ENCODE measurements at regions not wholly inside any gene's neighbourhood (a gene's known extent, or its start where the extent isn't known, plus 50 kb on each side); places are given as distances from the start of the nearest gene placed in this dataset.

DNA sequence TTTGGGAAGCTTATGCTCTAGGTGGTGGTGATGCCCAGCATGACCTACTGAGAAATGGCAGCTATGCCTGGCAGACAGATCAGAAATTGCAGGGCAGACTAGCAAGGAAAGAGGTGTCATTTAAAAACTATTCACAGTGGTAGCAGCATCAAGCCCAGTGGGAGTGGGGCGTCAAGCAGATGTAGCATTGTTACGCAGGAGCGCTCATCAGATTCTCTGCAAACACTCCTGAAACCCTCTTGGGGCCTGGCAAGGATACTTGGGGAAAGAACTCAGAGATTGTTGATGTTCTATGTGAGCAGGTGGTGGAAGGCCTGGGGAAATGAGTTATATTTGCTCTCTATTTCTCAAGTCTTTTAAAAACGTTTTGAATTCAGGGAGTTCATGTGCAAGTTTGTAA, 437.6 kb downstream of the RAPGEF2 start:
- Histone ChIP-seq H3K4me3 (ENCODE audit: low read length) (no peak overlapping the region), H2AFZ (ENCODE audit: low read length) (no peak overlapping the region), H3K4me2 (ENCODE audit: low read depth, low read length, poor library complexity, severe bottlenecking) (no peak overlapping the region), H3K27me3 (ENCODE audit: low read length) (no peaks in the 10 kb centered on the region), H3K9ac (ENCODE audit: low read length) (no peak overlapping the region), H3K27ac (ENCODE audit: low read length) (no peak overlapping the region), H4K20me1 (ENCODE audit: insufficient read depth, low read depth, low read length) (no peaks in the 10 kb centered on the region), H3K79me2 (ENCODE audit: low read length) (no peaks in the 10 kb centered on the region), H3K36me3 (ENCODE audit: insufficient read depth, low read length) (no peaks in the 10 kb centered on the region), H3K9me2 (replicated peaks; ENCODE audit: insufficient read depth, low read length) (no peaks in the 10 kb centered on the region), H3K4me1 (ENCODE audit: low read length) (no peaks in the 10 kb centered on the region), H3K9me3 (ENCODE audit: low read length) (peaks cover 13% of the 10 kb centered on the region)
- DNase-seq = no peak

DNA sequence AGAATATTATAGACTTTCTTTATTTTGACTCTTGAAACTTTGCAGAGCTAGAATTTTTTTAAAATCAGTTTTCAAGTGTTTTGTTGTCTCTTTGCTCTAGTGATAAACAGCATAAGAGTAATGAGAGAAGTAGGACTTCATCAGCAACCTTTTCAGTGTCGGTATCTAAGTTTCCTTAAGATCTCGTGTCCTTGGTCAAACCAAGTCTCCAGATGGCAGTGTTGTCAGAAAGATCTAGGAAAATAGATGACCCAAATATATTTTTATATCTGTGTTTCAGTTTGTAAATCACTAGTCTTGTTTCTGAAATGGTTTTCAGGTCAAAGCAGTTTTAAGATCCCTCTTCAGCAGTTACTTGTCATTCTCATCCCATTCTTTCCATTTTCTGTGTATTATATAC, 438.3 kb downstream of the RAPGEF2 start:
- no peak overlapping the region for H3K27ac ChIP-seq (ENCODE audit: low read length)
- H3K9me3 ChIP-seq (ENCODE audit: low read length) = peaks cover 8% of the 10 kb centered on the region
- no peaks in the 10 kb centered on the region for H3K79me2 ChIP-seq (ENCODE audit: low read length)
- H2AFZ ChIP-seq (ENCODE audit: low read length) = no peak overlapping the region
- no peak overlapping the region for H3K9ac ChIP-seq (ENCODE audit: low read length)
- no peaks in the 10 kb centered on the region for H3K4me1 ChIP-seq (ENCODE audit: low read length)
- no peak overlapping the region for H3K4me3 ChIP-seq (ENCODE audit: low read length)
- no peaks in the 10 kb centered on the region for H3K27me3 ChIP-seq (ENCODE audit: low read length)
- no peak overlapping the region for H3K4me2 ChIP-seq (ENCODE audit: low read depth, low read length, poor library complexity, severe bottlenecking)
- no peaks in the 10 kb centered on the region for H3K9me2 ChIP-seq (replicated peaks; ENCODE audit: insufficient read depth, low read length)
- no peaks in the 10 kb centered on the region for H4K20me1 ChIP-seq (ENCODE audit: insufficient read depth, low read depth, low read length)
- DNase-seq = no peak
- H3K36me3 ChIP-seq (ENCODE audit: insufficient read depth, low read length) = no peaks in the 10 kb centered on the region

DNA sequence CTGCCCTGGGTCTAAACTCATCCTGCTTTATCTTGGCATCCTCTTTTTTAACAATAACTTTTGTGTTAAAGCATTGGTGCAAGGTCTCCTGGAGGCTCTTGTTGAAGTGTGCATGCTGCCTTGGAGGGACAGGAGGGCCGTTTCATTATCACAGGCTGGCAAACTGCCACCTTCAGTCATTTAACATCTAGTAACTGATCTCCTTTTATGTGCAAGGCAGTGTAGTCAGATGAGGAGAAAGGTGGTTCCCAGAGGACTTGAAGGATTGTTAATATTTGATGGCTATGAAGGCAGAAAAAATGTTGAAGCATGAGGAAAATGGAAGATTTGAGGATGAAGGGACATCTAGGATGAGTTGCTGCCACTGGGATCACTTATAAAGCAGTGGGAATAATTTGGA, 439.4 kb downstream of the RAPGEF2 start:
- H3K9ac ChIP-seq (ENCODE audit: low read length) = no peak overlapping the region
- H3K9me2 ChIP-seq (replicated peaks; ENCODE audit: insufficient read depth, low read length) = no peaks in the 10 kb centered on the region
- peaks cover 4% of the 10 kb centered on the region for H3K9me3 ChIP-seq (ENCODE audit: low read length)
- no peaks in the 10 kb centered on the region for H3K4me1 ChIP-seq (ENCODE audit: low read length)
- no peaks in the 10 kb centered on the region for H3K27me3 ChIP-seq (ENCODE audit: low read length)
- H4K20me1 ChIP-seq (ENCODE audit: insufficient read depth, low read depth, low read length) = no peaks in the 10 kb centered on the region
- H3K36me3 ChIP-seq (ENCODE audit: insufficient read depth, low read length) = no peaks in the 10 kb centered on the region
- no peak overlapping the region for H2AFZ ChIP-seq (ENCODE audit: low read length)
- no peak overlapping the region for H3K27ac ChIP-seq (ENCODE audit: low read length)
- H3K4me3 ChIP-seq (ENCODE audit: low read length) = no peak overlapping the region
- DNase-seq = no peak
- H3K79me2 ChIP-seq (ENCODE audit: low read length) = no peaks in the 10 kb centered on the region
- no peak overlapping the region for H3K4me2 ChIP-seq (ENCODE audit: low read depth, low read length, poor library complexity, severe bottlenecking)

DNA sequence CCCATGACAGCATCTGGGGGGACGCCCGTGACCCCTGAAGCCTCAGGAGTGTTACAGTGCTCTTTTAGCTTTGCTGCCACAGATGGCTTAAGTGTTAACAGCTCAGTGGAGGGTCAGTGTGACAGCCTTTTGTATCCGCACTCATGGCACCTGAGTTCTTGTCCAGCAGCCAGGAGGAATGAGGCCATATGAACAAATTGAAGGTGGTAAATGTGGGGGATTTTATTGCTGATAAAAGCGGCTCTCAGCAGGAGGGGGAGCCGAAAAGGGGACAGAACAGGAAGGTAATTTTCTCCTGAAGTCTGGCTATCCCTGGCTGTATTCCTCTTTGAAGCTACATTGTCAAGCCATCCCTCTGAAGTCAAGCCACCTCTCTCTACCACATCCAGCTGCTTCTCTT, 441.0 kb downstream of the RAPGEF2 start:
- no peaks in the 10 kb centered on the region for H3K9me2 ChIP-seq (replicated peaks; ENCODE audit: insufficient read depth, low read length)
- H3K27me3 ChIP-seq (ENCODE audit: low read length) = no peaks in the 10 kb centered on the region
- H3K27ac ChIP-seq (ENCODE audit: low read length) = no peak overlapping the region
- H3K9me3 ChIP-seq (ENCODE audit: low read length) = 0 out of 2 replicates have a peak, but pooled peaks cover 3% of the 10 kb centered on the region
- H2AFZ ChIP-seq (ENCODE audit: low read length) = no peak overlapping the region
- H3K4me1 ChIP-seq (ENCODE audit: low read length) = no peaks in the 10 kb centered on the region
- H3K4me2 ChIP-seq (ENCODE audit: low read depth, low read length, poor library complexity, severe bottlenecking) = no peak overlapping the region
- H3K4me3 ChIP-seq (ENCODE audit: low read length) = no peak overlapping the region
- DNase-seq = no peak
- no peak overlapping the region for H3K9ac ChIP-seq (ENCODE audit: low read length)
- no peaks in the 10 kb centered on the region for H3K79me2 ChIP-seq (ENCODE audit: low read length)
- H3K36me3 ChIP-seq (ENCODE audit: insufficient read depth, low read length) = no peaks in the 10 kb centered on the region
- H4K20me1 ChIP-seq (ENCODE audit: insufficient read depth, low read depth, low read length) = no peaks in the 10 kb centered on the region

DNA sequence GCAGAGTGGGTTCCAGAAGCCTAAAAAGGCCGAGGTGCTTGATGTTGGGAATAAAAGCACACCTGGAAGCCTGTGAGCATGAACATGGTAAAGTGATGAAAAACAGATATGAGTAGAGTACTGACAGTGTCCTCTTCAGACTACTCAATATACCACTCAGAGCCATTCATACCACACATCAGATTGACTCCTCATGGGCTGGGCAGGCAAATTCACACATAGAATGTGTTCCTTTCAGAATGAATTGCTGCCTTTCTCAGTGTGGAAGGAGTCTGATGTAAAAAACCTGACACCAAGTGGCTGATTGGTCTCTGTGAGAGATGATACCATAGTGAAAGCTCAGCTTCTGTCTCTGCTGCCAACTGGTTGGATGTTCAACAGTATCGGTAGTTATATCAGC, 442.7 kb downstream of the RAPGEF2 start:
- no peak overlapping the region for H3K27ac ChIP-seq (ENCODE audit: low read length)
- H3K4me2 ChIP-seq (ENCODE audit: low read depth, low read length, poor library complexity, severe bottlenecking) = no peak overlapping the region
- H3K27me3 ChIP-seq (ENCODE audit: low read length) = no peaks in the 10 kb centered on the region
- H2AFZ ChIP-seq (ENCODE audit: low read length) = no peak overlapping the region
- H3K36me3 ChIP-seq (ENCODE audit: insufficient read depth, low read length) = no peaks in the 10 kb centered on the region
- H3K9me3 ChIP-seq (ENCODE audit: low read length) = 0 out of 2 replicates have a peak, but pooled peaks cover 3% of the 10 kb centered on the region
- no peaks in the 10 kb centered on the region for H3K9me2 ChIP-seq (replicated peaks; ENCODE audit: insufficient read depth, low read length)
- no peaks in the 10 kb centered on the region for H3K4me1 ChIP-seq (ENCODE audit: low read length)
- no peaks in the 10 kb centered on the region for H4K20me1 ChIP-seq (ENCODE audit: insufficient read depth, low read depth, low read length)
- DNase-seq = no peak
- H3K79me2 ChIP-seq (ENCODE audit: low read length) = no peaks in the 10 kb centered on the region
- no peak overlapping the region for H3K9ac ChIP-seq (ENCODE audit: low read length)
- H3K4me3 ChIP-seq (ENCODE audit: low read length) = no peak overlapping the region

DNA sequence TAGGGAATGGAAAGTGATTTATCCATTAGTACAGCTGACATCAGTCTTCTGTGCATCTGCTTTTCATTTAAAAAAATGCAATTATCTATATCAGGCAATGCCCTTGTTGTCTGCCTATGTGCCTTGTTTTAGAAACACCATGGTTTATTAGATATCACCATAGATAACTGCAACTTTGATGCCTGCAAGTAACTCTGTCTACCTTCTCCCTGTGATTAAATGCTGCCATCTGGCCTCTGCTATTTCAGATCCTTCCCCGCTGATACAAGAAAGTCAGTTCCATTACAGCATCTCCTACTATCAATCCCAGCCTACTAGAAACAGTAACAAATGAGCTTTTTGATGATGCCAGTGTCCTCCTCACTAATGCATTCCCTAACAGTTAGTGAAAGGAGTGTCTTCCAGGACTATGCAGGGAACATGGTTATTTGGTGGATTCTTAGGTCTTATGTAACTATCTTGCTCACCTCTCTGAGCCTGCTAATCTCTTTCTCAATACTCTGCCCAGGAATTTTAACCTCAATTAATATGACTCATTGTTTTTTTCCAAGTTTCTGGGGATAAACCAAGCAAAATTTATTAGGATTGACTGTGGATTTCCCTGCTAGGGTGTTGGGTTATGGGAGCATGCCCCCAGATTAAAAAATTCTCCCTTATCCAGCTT, 444.9 kb downstream of the RAPGEF2 start:
- Histone ChIP-seq H2AFZ (ENCODE audit: low read length) (no peak overlapping the region), H3K79me2 (ENCODE audit: low read length) (no peaks in the 10 kb centered on the region), H3K36me3 (ENCODE audit: insufficient read depth, low read length) (no peaks in the 10 kb centered on the region), H3K4me3 (ENCODE audit: low read length) (no peak overlapping the region), H3K27ac (ENCODE audit: low read length) (no peak overlapping the region), H3K27me3 (ENCODE audit: low read length) (no peaks in the 10 kb centered on the region), H3K9me2 (replicated peaks; ENCODE audit: insufficient read depth, low read length) (no peaks in the 10 kb centered on the region), H3K9ac (ENCODE audit: low read length) (no peak overlapping the region), H3K4me2 (ENCODE audit: low read depth, low read length, poor library complexity, severe bottlenecking) (no peak overlapping the region), H3K9me3 (ENCODE audit: low read length) (0 out of 2 replicates have a peak, but pooled peaks cover 3% of the 10 kb centered on the region), H4K20me1 (ENCODE audit: insufficient read depth, low read depth, low read length) (no peaks in the 10 kb centered on the region), H3K4me1 (ENCODE audit: low read length) (no peaks in the 10 kb centered on the region)
- DNase-seq = no peak

DNA sequence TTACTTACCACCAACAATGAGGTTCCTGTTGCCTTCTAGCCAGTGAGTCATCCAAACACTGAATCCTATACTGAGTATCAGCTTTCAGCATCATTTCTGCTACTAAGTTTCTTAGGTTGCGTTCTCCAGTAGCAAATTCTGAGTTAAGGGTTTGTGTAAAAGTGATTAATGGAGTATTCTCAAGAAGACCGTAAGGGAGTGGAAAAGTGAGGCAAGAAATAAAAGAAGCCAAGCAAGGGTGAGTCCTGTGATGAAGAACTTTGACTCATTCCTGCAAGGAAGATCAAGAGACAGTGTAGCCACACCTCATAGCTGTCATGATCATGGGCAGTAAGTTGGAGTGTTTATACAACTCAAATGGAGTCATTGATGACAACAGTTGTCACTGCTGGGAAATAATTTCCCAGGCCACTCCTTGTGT, 446.2 kb downstream of the RAPGEF2 start:
- H3K79me2 ChIP-seq (ENCODE audit: low read length) = no peaks in the 10 kb centered on the region
- H3K9ac ChIP-seq (ENCODE audit: low read length) = no peak overlapping the region
- H3K27me3 ChIP-seq (ENCODE audit: low read length) = no peaks in the 10 kb centered on the region
- H3K9me2 ChIP-seq (replicated peaks; ENCODE audit: insufficient read depth, low read length) = no peaks in the 10 kb centered on the region
- H3K4me1 ChIP-seq (ENCODE audit: low read length) = no peaks in the 10 kb centered on the region
- H3K4me2 ChIP-seq (ENCODE audit: low read depth, low read length, poor library complexity, severe bottlenecking) = no peak overlapping the region
- no peak for DNase-seq
- H3K27ac ChIP-seq (ENCODE audit: low read length) = no peak overlapping the region
- no peak overlapping the region for H2AFZ ChIP-seq (ENCODE audit: low read length)
- no peaks in the 10 kb centered on the region for H3K36me3 ChIP-seq (ENCODE audit: insufficient read depth, low read length)
- H3K9me3 ChIP-seq (ENCODE audit: low read length) = 0 out of 2 replicates have a peak, but pooled peaks cover 3% of the 10 kb centered on the region
- H3K4me3 ChIP-seq (ENCODE audit: low read length) = no peak overlapping the region
- no peaks in the 10 kb centered on the region for H4K20me1 ChIP-seq (ENCODE audit: insufficient read depth, low read depth, low read length)

DNA sequence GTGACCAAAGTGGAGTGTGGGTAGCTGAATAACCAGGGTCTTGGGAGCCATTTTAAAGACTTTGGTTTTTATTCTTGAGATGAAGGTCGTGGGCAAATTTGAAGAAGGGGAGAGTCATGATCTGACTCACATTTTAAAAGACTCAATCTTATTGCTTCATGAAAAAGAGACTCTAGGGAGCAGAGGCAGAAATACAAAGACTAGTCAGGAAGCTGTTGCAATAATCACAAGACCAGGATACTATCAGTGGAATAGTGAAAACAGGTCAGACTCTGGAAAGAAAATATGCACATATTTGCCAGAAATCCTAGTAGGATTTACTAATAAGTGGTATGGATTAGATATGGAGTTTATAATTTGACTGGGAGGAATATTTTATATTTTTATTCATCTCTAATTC, 448.4 kb downstream of the RAPGEF2 start:
- no peaks in the 10 kb centered on the region for H3K9me2 ChIP-seq (replicated peaks; ENCODE audit: insufficient read depth, low read length)
- H3K79me2 ChIP-seq (ENCODE audit: low read length) = no peaks in the 10 kb centered on the region
- no peak overlapping the region for H3K9ac ChIP-seq (ENCODE audit: low read length)
- no peak overlapping the region for H3K4me2 ChIP-seq (ENCODE audit: low read depth, low read length, poor library complexity, severe bottlenecking)
- 0 out of 2 replicates have a peak, but pooled peaks cover 3% of the 10 kb centered on the region for H3K9me3 ChIP-seq (ENCODE audit: low read length)
- no peaks in the 10 kb centered on the region for H3K36me3 ChIP-seq (ENCODE audit: insufficient read depth, low read length)
- H2AFZ ChIP-seq (ENCODE audit: low read length) = no peak overlapping the region
- no peak overlapping the region for H3K4me3 ChIP-seq (ENCODE audit: low read length)
- DNase-seq = no peak
- H3K27ac ChIP-seq (ENCODE audit: low read length) = no peak overlapping the region
- no peaks in the 10 kb centered on the region for H3K4me1 ChIP-seq (ENCODE audit: low read length)
- H4K20me1 ChIP-seq (ENCODE audit: insufficient read depth, low read depth, low read length) = no peaks in the 10 kb centered on the region
- no peaks in the 10 kb centered on the region for H3K27me3 ChIP-seq (ENCODE audit: low read length)

Measured in Karpas-422 (cell line).